Activated T-helper 1 cell treated with anti-CD3 and anti-CD28 coated beads, Interleukin-12 subunit alpha, Interleukin-12 subunit beta, Interleukin-2, Interleukin-4 antibody, amounts not matched to agents 30 ng/mL and 10 ng/mL and 1 ng/mL, durations not matched to agents 14 hours and 24 hours and 36 hours (primary cell): ENCODE measurements at regions not wholly inside any gene's neighbourhood (a gene's known extent, or its start where the extent isn't known, plus 50 kb on each side); places are given as distances from the start of the nearest gene placed in this dataset.

ENCODE experiments used
- DNase-seq: peaks from one replicate; pipeline ENCODE4 v3.0.0; 2021; ENCODE audit warnings: low spot score
- H3K27ac Mint-ChIP-seq: one replicate; pipeline ENCODE4 v1.8.0; 2021; ENCODE audit warnings: mild to moderate bottlenecking, mixed read lengths
- H3K27me3 Mint-ChIP-seq: one replicate; pipeline ENCODE4 v1.8.0; 2022; ENCODE audit warnings: mild to moderate bottlenecking, moderate library complexity, mixed read lengths; ENCODE audit not compliant: insufficient read depth
- H3K36me3 Mint-ChIP-seq: one replicate; pipeline ENCODE4 v1.8.0; 2021; ENCODE audit warnings: low read depth, mixed read lengths
- H3K4me1 Mint-ChIP-seq: one replicate; pipeline ENCODE4 v1.8.0; 2021; ENCODE audit warnings: low read depth, mixed read lengths
- H3K4me3 Mint-ChIP-seq: one replicate; pipeline ENCODE4 v1.8.0; 2021; ENCODE audit warnings: mild to moderate bottlenecking, moderate library complexity, mixed read lengths
- H3K9me3 Mint-ChIP-seq: one replicate; pipeline ENCODE4 v1.8.0; 2021; ENCODE audit warnings: mixed read lengths
- intact Hi-C: fragments of 100-400 bp; cut with micrococcal nuclease; formaldehyde crosslinking; loops from one replicate; pipeline ENCODE4 v1.15.1; 2024

- DNase-seq, result no peak
- H3K27ac Mint-ChIP-seq, result no peak overlapping the region
- H3K4me3 Mint-ChIP-seq, result no peak overlapping the region
- no peaks in the 10 kb centered on the region for H3K36me3 Mint-ChIP-seq
- no peaks in the 10 kb centered on the region for H3K9me3 Mint-ChIP-seq
- H3K27me3 Mint-ChIP-seq, result no peaks in the 10 kb centered on the region
- intact Hi-C loops, result no loop called here
- no peaks in the 10 kb centered on the region for H3K4me1 Mint-ChIP-seq
Measured at GRCh38 chr18:71887509-71887908, 656.6 kb downstream of the CBLN2 start.

- no peaks in the 10 kb centered on the region for H3K27me3 Mint-ChIP-seq
- intact Hi-C loops, result no loop called here
- H3K27ac Mint-ChIP-seq, result no peak overlapping the region
- no peaks in the 10 kb centered on the region for H3K36me3 Mint-ChIP-seq
- DNase-seq, result no peak
- no peaks in the 10 kb centered on the region for H3K9me3 Mint-ChIP-seq
- H3K4me3 Mint-ChIP-seq, result no peak overlapping the region
- H3K4me1 Mint-ChIP-seq, result no peaks in the 10 kb centered on the region
Measured at GRCh38 chr18:71878226-71878625, 665.9 kb downstream of the CBLN2 start.

- no peaks in the 10 kb centered on the region for H3K36me3 Mint-ChIP-seq
- no peak overlapping the region for H3K27ac Mint-ChIP-seq
- no peaks in the 10 kb centered on the region for H3K27me3 Mint-ChIP-seq
- intact Hi-C loops, result no loop called here
- no peaks in the 10 kb centered on the region for H3K4me1 Mint-ChIP-seq
- DNase-seq, result no peak
- H3K4me3 Mint-ChIP-seq, result no peak overlapping the region
- no peaks in the 10 kb centered on the region for H3K9me3 Mint-ChIP-seq
Measured at GRCh38 chr18:71873695-71874094, 670.4 kb downstream of the CBLN2 start.

DNA sequence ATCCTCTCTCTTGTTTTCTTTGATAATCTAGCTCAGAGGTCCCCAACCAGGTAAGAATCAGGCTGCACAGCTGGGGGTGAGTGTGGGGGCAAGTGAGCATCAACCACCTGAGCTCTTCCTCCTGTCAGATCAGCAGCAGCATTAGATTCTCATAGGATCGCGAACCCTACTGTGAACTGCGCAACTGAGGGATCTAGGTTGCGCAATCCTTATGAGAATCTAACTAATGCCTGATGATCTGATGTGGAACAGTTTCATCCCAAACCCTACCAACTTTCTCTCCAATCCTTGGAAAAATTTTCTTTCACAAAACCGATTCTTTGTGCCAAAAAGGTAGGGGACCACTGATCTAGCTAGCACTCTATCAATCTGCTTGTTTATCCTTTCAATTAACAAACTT is 678.3 kb downstream of the CBLN2 start:
- Mint-ChIP-seq H3K36me3 (no peaks in the 10 kb centered on the region), H3K27me3 (no peaks in the 10 kb centered on the region), H3K9me3 (peaks cover 4% of the 10 kb centered on the region), H3K27ac (no peak overlapping the region), H3K4me1 (no peaks in the 10 kb centered on the region), H3K4me3 (no peak overlapping the region)
- DNase-seq, result no peak
- intact Hi-C loops, result no loop called here

DNA sequence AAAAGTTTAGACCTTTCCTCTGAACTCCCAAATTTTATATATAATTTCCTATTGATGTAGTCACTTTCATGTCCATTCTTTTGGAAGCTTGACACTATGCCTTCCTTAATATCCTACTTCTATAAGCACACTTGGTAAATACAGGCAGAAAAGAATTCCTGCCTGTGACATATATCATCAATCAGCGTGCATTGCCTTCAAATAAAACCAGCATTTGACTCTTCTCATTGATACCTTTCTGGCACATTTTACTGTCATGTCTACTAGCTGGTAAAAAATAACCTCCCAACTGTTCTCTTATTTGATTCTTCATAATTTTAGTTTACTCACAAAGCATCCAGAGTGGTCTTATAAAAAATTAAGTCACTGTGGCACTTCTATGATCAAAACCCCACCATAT is 693.5 kb downstream of the CBLN2 start:
- H3K27ac Mint-ChIP-seq, result no peak overlapping the region
- no peak overlapping the region for H3K4me3 Mint-ChIP-seq
- H3K9me3 Mint-ChIP-seq, result peaks cover 7% of the 10 kb centered on the region
- H3K36me3 Mint-ChIP-seq, result no peaks in the 10 kb centered on the region
- H3K27me3 Mint-ChIP-seq, result no peaks in the 10 kb centered on the region
- no peak for DNase-seq
- no peaks in the 10 kb centered on the region for H3K4me1 Mint-ChIP-seq
- intact Hi-C loops, result no loop called here

- H3K9me3 Mint-ChIP-seq, result peaks cover 7% of the 10 kb centered on the region
- H3K27me3 Mint-ChIP-seq, result no peaks in the 10 kb centered on the region
Measured at GRCh38 chr18:71849407-71849806, 694.7 kb downstream of the CBLN2 start.

DNA sequence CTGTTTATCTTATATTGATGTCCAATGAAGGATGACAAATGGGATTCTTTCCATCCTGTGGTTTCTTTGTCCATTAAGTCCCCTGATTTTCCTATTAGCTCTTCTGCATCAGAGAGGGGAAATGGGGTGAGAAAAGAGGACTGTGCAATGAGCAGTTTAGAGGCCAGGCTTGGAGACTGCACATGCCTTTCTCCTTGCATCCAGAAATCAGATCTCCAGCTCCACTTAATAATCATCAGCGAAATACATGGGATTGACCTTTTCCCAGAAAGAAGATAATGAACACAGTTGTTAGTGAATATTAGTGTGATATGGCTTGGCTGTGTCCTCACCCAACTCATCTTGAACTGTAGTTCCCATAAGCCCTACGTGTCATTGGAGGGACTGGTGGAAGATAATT is 697.4 kb downstream of the CBLN2 start:
- Mint-ChIP-seq H3K9me3 (peaks cover 7% of the 10 kb centered on the region), H3K4me3 (no peak overlapping the region), H3K27ac (no peak overlapping the region), H3K4me1 (no peaks in the 10 kb centered on the region), H3K27me3 (no peaks in the 10 kb centered on the region), H3K36me3 (no peaks in the 10 kb centered on the region)
- intact Hi-C loops, result no loop called here
- DNase-seq, result no peak

More at GRCh38 chr18:71849407-71849806, 694.7 kb downstream of the CBLN2 start:
- DNase-seq, result no peak
- Mint-ChIP-seq H3K27ac (no peak overlapping the region), H3K4me1 (no peaks in the 10 kb centered on the region), H3K4me3 (no peak overlapping the region), H3K36me3 (no peaks in the 10 kb centered on the region)
- intact Hi-C loops, result no loop called here

DNA sequence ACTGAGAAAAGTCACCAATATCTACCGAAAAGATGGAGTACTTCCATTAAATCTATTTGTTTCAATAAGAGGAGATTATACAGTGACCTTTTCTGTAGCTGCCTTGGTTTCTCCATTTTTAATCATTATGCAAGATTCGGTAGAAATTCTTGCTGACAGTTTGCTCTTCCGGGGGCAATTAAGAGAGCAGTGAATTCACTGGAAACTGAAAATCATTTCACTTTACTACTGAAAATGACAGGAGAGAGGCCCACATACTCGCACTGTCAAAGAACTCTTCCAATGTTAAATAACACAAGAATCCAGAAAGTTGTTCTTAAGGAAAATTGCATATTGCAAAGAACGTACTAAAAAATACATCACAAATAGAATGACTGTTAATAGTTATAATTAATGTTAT is 699.3 kb downstream of the CBLN2 start:
- H3K9me3 Mint-ChIP-seq, result peaks cover 7% of the 10 kb centered on the region
- no peaks in the 10 kb centered on the region for H3K4me1 Mint-ChIP-seq
- H3K27me3 Mint-ChIP-seq, result no peaks in the 10 kb centered on the region
- H3K27ac Mint-ChIP-seq, result no peak overlapping the region
- no peak for DNase-seq
- H3K36me3 Mint-ChIP-seq, result no peaks in the 10 kb centered on the region
- intact Hi-C loops, result no loop called here
- no peak overlapping the region for H3K4me3 Mint-ChIP-seq

DNA sequence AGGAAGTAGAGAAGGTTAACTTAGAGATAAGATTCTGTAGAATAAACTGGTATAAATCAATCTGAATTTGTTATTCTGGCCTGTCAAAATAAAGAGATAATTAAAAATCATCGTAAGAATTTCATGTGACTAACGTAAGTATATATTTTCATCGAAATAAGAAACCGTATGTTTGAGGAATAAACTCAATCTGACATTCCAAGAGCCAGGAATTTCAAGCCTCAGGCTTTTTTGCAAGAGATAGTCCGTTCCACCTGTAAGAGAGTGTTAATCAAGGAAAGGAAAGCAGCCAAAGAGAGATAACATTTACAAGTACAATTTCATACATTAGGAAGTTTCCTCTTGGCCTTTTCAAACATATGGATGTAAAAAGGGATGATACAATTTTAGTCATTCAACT is 701.5 kb downstream of the CBLN2 start:
- H3K27me3 Mint-ChIP-seq, result no peaks in the 10 kb centered on the region
- H3K27ac Mint-ChIP-seq, result no peak overlapping the region
- DNase-seq, result no peak
- H3K4me1 Mint-ChIP-seq, result no peaks in the 10 kb centered on the region
- no peaks in the 10 kb centered on the region for H3K36me3 Mint-ChIP-seq
- intact Hi-C loops, result no loop called here
- H3K4me3 Mint-ChIP-seq, result no peak overlapping the region
- no peaks in the 10 kb centered on the region for H3K9me3 Mint-ChIP-seq

- Mint-ChIP-seq H3K4me1 (no peaks in the 10 kb centered on the region), H3K27ac (no peak overlapping the region), H3K4me3 (no peak overlapping the region), H3K9me3 (no peaks in the 10 kb centered on the region), H3K27me3 (no peaks in the 10 kb centered on the region), H3K36me3 (no peaks in the 10 kb centered on the region)
- DNase-seq, result no peak
- intact Hi-C loops, result no loop called here
Measured at GRCh38 chr18:71837547-71837946, 706.6 kb downstream of the CBLN2 start.

DNA sequence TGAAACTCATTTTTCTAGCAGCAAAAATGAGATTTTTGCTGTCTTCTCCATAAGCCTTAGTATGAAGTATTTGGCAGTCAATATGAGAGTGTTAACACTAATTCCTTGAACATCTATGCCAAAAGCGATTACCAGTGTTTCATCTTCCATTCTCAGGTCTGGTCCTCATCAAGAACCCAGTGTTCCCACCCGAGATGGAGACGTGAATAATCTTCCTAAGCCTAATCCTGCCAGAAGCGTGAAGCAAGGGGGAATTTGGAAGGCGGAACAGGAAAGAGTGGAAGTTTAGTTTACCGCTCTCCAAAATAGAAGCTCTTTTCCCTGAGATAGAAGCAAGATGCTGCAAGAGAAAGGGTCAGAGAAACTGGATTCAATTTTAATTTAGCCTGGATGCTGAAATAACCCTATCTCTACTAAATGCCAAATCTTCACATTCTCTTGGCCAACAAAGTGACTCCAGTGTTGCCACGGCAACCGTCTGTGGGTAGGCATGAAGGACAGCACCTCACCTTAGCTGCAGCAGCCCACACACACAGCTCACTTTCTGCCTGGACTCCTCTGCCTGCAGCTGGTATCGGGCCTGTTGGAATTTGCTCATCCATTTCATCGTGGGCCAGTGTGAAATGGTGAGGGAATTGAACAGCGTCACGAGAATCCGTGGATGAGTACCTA is 711.1 kb downstream of the CBLN2 start:
- no peaks in the 10 kb centered on the region for H3K4me1 Mint-ChIP-seq
- H3K27ac Mint-ChIP-seq, result no peak overlapping the region
- DNase-seq, result no peak
- H3K4me3 Mint-ChIP-seq, result no peak overlapping the region
- intact Hi-C loops, result no loop called here
- no peaks in the 10 kb centered on the region for H3K27me3 Mint-ChIP-seq
- no peaks in the 10 kb centered on the region for H3K36me3 Mint-ChIP-seq
- no peaks in the 10 kb centered on the region for H3K9me3 Mint-ChIP-seq

GRCh38 chr18:71831039-71831438 is 713.1 kb downstream of the CBLN2 start:
- intact Hi-C loops, result no loop called here
- Mint-ChIP-seq H3K9me3 (no peaks in the 10 kb centered on the region), H3K4me1 (no peaks in the 10 kb centered on the region), H3K36me3 (no peaks in the 10 kb centered on the region), H3K27me3 (no peaks in the 10 kb centered on the region), H3K27ac (no peak overlapping the region), H3K4me3 (no peak overlapping the region)
- no peak for DNase-seq

DNA sequence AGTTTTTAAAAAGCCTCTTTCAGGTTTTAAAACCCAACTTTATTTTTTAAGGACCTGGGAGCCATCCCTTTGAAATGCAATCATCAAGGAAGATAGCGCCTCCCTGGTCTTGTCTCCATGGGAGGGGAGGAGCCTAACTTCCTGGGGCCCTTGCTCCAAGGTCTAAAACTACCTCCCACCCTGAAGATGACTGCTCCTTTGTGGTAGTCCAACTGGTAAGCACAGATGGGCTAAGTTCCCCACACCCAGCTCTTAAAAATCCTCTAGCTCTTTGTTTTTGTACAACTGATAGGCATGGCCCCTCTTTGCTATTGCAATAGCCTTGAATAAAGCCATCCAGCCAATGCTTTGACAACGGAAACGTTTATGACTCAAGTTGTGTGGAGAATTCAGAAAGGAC is 716.8 kb downstream of the CBLN2 start:
- intact Hi-C loops, result no loop called here
- no peak for DNase-seq
- Mint-ChIP-seq H3K4me1 (no peaks in the 10 kb centered on the region), H3K36me3 (no peaks in the 10 kb centered on the region), H3K9me3 (no peaks in the 10 kb centered on the region), H3K27ac (no peak overlapping the region), H3K4me3 (no peak overlapping the region), H3K27me3 (no peaks in the 10 kb centered on the region)

GRCh38 chr18:71815305-71815704 is 728.8 kb downstream of the CBLN2 start:
- no peaks in the 10 kb centered on the region for H3K4me1 Mint-ChIP-seq
- no peaks in the 10 kb centered on the region for H3K27me3 Mint-ChIP-seq
- H3K36me3 Mint-ChIP-seq, result no peaks in the 10 kb centered on the region
- no peak for DNase-seq
- H3K27ac Mint-ChIP-seq, result no peak overlapping the region
- intact Hi-C loops, result no loop called here
- H3K4me3 Mint-ChIP-seq, result no peak overlapping the region
- H3K9me3 Mint-ChIP-seq, result no peaks in the 10 kb centered on the region
